IPS DF 4.7 (cell line): ENCODE measurements at regions not wholly inside any gene's neighbourhood (a gene's known extent, or its start where the extent isn't known, plus 50 kb on each side); places are given as distances from the start of the nearest gene placed in this dataset.
"Not testable (repeated sequence)": the region's sequence is repeated elsewhere in the genome, so short reads cannot be mapped to it uniquely, and the experiment has no call there.

Experiments
- DNase-seq: peaks from one replicate; pipeline ENCODE4 v3.0.0-alpha.2; 2013; ENCODE audit warnings: low spot score; ENCODE audit errors: extremely low read depth

GRCh38 chr9:119768266-119768665 lies 399.0 kb upstream of the BRINP1 start:
- no peak for DNase-seq

- DNase-seq: no peak
These were observed 396.5 kb upstream of the BRINP1 start for GRCh38 chr9:119765632-119766175.

- DNase-seq: no peak
These were observed 394.0 kb upstream of the BRINP1 start for GRCh38 chr9:119763260-119763659.

DNA sequence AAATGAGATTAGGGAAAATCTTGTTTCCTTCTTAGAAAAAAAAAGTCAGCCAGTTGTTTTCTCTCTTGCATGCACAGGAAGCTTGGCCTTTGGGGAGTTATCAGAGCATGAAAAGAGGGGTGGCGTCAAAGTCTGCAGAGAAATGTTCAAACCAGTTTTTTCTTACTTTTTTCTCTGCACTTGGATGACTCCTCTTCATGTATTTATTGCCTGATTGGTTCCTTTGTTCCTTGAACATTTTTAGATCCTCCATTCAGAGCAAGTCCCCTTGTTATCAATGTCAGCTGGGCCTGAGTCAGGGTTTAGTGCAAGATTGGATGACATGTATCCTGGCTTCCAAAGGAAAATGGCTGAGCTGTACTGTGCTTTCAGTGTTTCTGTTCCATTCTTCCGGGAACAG lies 392.6 kb upstream of the BRINP1 start:
- no peak for DNase-seq

- DNase-seq: no peak
These were observed 389.8 kb upstream of the BRINP1 start for GRCh38 chr9:119758990-119759389.

- DNase-seq: no peak
These were observed 389.0 kb upstream of the BRINP1 start for GRCh38 chr9:119758241-119758640.

- no peak for DNase-seq
These were observed 370.2 kb upstream of the BRINP1 start for GRCh38 chr9:119739476-119739875.

DNA sequence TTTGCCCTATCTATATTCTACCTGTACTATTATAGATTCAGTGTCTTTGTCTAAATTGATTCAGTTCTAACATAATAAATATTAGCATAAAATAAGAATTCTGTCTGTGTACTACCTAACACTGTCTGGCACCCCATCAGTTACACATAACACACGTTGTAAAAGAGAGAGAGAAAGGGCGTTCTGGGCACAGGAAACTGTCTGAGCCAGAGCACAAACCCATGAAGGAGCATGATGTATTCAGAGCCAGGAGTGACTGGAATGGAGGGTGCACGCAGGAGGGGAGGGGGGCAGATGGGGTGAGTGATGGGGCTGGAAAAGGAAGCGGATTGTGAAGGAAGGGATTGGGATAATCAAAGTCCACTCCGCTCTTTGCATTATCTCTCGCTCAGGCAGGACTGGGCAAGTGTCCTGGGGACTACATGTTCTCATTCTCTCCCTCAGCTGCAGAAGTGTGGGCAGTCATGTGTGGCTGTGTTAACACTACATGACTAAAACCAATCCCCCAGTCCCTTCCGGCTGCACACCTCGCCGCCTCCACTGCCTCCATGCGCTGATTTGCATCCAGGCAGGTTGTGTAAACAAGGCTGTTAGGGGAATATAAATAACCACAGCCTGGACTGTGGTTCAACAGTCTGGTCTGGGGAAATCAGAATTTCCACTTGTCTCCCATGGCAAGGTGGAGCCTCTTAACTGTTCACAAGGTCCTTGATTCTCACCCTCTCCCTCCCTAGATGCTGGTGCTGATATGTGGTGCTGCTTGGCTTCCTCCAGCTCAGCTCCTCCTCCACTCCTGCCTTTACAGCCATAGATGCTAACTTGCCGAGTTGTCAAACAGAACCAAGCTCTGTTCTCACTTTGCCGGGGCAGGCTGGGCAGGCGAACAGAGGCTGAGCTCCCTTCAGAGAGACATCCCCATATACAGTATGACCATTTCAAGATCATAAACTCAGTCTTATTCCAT lies 367.5 kb upstream of the BRINP1 start:
- DNase-seq: no peak

DNA sequence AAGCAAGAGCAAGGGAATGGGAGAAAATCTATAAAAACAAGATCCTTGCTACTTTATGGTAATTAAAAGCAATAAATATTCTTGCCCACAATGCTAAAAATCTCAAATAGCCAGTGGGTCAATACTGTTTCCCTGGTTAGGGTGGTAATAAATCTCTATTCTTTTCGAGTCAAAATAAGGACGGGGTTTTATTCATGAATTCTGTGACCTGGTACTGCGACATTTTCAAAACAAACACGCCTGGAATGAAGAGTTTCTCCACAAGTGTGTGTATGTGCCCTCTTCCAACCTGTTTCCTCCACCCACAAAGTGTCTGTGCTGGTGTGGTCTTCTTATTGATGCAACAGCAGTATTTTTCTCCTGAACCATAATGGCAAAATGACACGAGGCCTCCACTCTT lies 358.8 kb upstream of the BRINP1 start:
- no peak for DNase-seq

- no peak for DNase-seq
These were observed 356.8 kb upstream of the BRINP1 start for GRCh38 chr9:119726035-119726434.

- DNase-seq: no peak
These were observed 353.1 kb upstream of the BRINP1 start for GRCh38 chr9:119722384-119722783.

DNA sequence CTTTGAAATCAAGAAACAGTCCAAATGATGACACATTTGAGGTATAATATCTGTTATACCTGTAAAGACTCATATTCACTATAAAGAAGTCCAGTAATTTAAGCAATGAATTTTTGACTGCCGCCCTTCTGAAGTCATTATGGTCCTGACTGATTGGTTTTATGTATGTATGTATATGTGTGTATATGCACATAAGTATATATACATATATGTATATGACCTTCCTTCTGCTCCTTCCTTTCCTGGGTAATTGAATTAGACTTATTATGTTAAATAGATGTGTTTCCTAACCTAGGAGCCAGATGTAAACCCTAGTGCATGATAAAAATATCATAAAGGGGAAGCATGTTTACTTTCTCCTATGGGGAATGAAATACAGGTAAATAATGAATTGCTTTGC lies 343.1 kb upstream of the BRINP1 start:
- DNase-seq: no peak

- DNase-seq: no peak
These were observed 340.2 kb upstream of the BRINP1 start for GRCh38 chr9:119709431-119709830.

GRCh38 chr9:119707228-119707845 lies 338.1 kb upstream of the BRINP1 start:
- DNase-seq: no peak

- no peak for DNase-seq
These were observed 332.4 kb upstream of the BRINP1 start for GRCh38 chr9:119701651-119702050.

- DNase-seq: no peak
These were observed 329.3 kb upstream of the BRINP1 start for GRCh38 chr9:119698535-119698934.

- DNase-seq: no peak
These were observed 328.8 kb upstream of the BRINP1 start for GRCh38 chr9:119697996-119698395.

DNA sequence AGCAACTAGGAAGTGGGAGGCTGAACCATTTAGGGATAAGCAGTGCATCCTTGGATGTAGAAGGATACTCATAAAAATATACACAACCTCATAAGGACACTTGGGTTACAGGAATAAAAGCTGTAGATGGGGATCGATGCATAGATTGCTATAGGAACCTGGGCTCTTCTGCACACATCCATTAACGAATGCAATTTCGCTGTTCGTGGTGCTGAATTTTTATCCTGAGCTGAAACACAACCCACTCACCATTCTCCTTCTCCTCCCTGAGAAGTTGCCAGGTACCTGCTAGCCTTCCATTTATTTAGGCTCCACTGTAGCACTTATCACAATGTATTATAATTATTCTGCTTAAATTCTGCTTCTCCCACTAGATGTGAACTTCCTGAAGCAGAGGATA lies 320.6 kb upstream of the BRINP1 start:
- DNase-seq: no peak

DNA sequence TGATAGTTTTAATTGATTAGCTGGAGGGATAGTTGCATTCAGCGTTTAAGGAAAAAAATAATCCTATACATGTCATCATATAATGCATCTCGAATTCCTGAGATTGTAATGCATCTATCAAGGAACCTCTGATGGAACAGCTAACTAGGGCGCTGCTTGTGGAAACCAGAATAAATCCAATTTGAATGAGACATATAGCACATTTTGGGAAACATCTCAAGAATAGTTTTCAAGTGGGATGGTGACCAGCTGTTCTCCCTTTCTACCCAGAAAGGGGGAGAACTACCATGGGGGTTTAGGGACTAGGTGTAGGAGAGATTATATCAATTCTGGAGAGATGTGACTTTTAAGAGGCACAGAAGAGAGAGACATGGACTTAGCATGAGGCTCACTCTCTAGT lies 319.3 kb upstream of the BRINP1 start:
- no peak for DNase-seq

GRCh38 chr9:119677811-119678505 lies 308.7 kb upstream of the BRINP1 start:
- no peak for DNase-seq

DNA sequence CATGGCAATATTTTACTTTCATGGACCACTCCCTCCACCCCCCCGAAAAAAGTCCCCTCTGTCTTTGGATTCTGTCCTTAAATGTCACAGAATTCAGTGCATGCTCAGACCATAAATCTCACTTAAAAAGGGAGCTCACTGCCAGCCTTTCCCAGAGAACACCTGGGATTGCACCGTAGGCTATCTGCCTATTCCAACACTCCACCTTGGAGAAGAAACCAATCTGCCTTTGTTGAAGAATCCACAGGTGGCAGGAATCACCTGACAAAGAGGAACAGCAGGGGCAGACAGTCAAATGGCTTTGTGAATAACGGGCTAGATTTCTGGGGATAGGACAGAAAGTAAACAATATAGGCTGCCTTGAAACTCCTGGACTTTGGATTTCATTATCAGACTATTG lies 306.7 kb upstream of the BRINP1 start:
- DNase-seq: no peak

GRCh38 chr9:119672763-119673162 lies 303.5 kb upstream of the BRINP1 start:
- DNase-seq: not testable (repeated sequence)
